GM12878 (cell line): ENCODE measurements at regions not wholly inside any gene's neighbourhood (a gene's known extent, or its start where the extent isn't known, plus 50 kb on each side); places are given as distances from the start of the nearest gene placed in this dataset.

ENCODE experiments used
- ATAC-seq: fragments of 200-7000 bp; cut with Tn5 transposase; 3 replicates; pipeline ENCODE4 v1.9.1; 2020; ENCODE audit warnings: mild to moderate bottlenecking, moderate library complexity
- BruUV-seq: library from RNA; stranded (reverse); fragments of 400-500 nt; replicated peaks from 2 replicates; lab custom pipeline; 2021; lab: Mats Ljungman, UMichigan
- CTCF ChIA-PET: fragments of 300-600 bp; sonication (Branson Sonifier 250); formaldehyde crosslinking; extraction: SDS; loops from one replicate; lab custom pipeline; 2021; ENCODE audit warnings: inconsistent platforms; lab: Yijun Ruan, JAX
- POLR2A ChIA-PET: fragments of 350-600 bp; formaldehyde crosslinking; extraction: SDS; loops from one replicate; lab custom pipeline; 2021; ENCODE audit warnings: inconsistent platforms; lab: Charles Lee
- RAD21 ChIA-PET: fragments of 300-600 bp; sonication (Branson Sonifier 250); formaldehyde crosslinking; loops from one replicate; lab custom pipeline; 2023; ENCODE audit warnings: antibody characterized with exemption; ENCODE audit not compliant: unreplicated experiment; lab: Charles Lee
- SMC1A ChIA-PET: fragments of 300-600 bp; sonication (Branson Sonifier 250); formaldehyde crosslinking; loops from one replicate; lab custom pipeline; 2023; ENCODE audit not compliant: unreplicated experiment, uncharacterized antibody; lab: Charles Lee
- DNase-seq: peaks from one replicate; pipeline ENCODE4 v3.0.0-alpha.2; 2011; ENCODE audit warnings: low read depth, low spot score
- FAIRE-seq: peaks from 3 replicates; lab custom pipeline; 2011; peaks lifted over from hg19 to GRCh38; lab: Jason Lieb, UNC
- H2AFZ ChIP-seq: 2 replicates; pipeline ENCODE4 v1.6.0; 2011; ENCODE audit warnings: low read depth, low read length, control low read depth; ENCODE audit not compliant: control insufficient read depth
- H3K27ac ChIP-seq: 2 replicates; pipeline ENCODE4 v1.5.1; 2011; ENCODE audit warnings: control low read depth; ENCODE audit not compliant: control insufficient read depth, insufficient read depth
- H3K27me3 ChIP-seq, 2 experiments: replicated peaks in 1 of 2; 2 replicates each; pipeline versions ENCODE4 v1.6.0 to v1.6.1; 2011; ENCODE audit warnings: low read length in 1 of 2; ENCODE audit not compliant: control insufficient read depth in 2 of 2, insufficient read depth in 2 of 2
- H3K36me3 ChIP-seq, 2 experiments: 2 replicates each; pipeline ENCODE4 v1.5.1; 2011; ENCODE audit warnings: low read length in 1 of 2; ENCODE audit not compliant: control insufficient read depth in 2 of 2, insufficient read depth in 2 of 2
- H3K4me1 ChIP-seq: 2 replicates; pipeline ENCODE4 v1.6.1; 2011; ENCODE audit warnings: mild to moderate bottlenecking, low read length, moderate library complexity, mixed read lengths; ENCODE audit not compliant: control insufficient read depth, insufficient read depth
- H3K4me2 ChIP-seq: 2 replicates; pipeline ENCODE4 v1.6.0; 2011; ENCODE audit warnings: control low read depth; ENCODE audit not compliant: control insufficient read depth, insufficient read depth
- H3K4me3 ChIP-seq: fragments of 200-600 bp; sonication (generic); 2 replicates; pipeline ENCODE4 v1.5.1; 2016
- H3K79me2 ChIP-seq: 2 replicates; pipeline ENCODE4 v1.6.0; 2011; ENCODE audit warnings: low read length; ENCODE audit not compliant: control insufficient read depth, insufficient read depth
- H3K9ac ChIP-seq: 2 replicates; pipeline ENCODE4 v1.8.0; 2011; ENCODE audit warnings: low read length, control low read depth, mixed read lengths; ENCODE audit not compliant: control insufficient read depth, insufficient read depth
- H3K9me3 ChIP-seq: replicated peaks from 3 replicates; pipeline ENCODE4 v1.5.1; 2011; ENCODE audit warnings: mild to moderate bottlenecking, low read length; ENCODE audit not compliant: control insufficient read depth, insufficient read depth
- H4K20me1 ChIP-seq: 2 replicates; pipeline ENCODE4 v1.6.0; 2011; ENCODE audit not compliant: control insufficient read depth, insufficient read depth
- ASH2L ChIP-seq: fragments of 300-600, 200-600 bp; sonication (generic); IDR thresholded peaks from 2 replicates; pipeline ENCODE4 v1.6.1; 2017; ENCODE audit warnings: low read depth, mild to moderate bottlenecking, borderline replicate concordance
- CHD2 ChIP-seq: IDR thresholded peaks from 2 replicates; pipeline ENCODE4 v1.6.1; 2011; ENCODE audit warnings: low read depth, low read length, improper control_type of control experiment, borderline replicate concordance
- DPF2 ChIP-seq: fragments of 450-650 bp; IDR thresholded peaks from 2 replicates; pipeline ENCODE4 v1.6.1; 2017; ENCODE audit warnings: mild to moderate bottlenecking
- FOXM1 ChIP-seq: IDR thresholded peaks from 2 replicates; pipeline ENCODE4 v1.6.1; 2012; ENCODE audit warnings: low read depth, mild to moderate bottlenecking, inconsistent platforms, low read length, moderate library complexity
- GABPA ChIP-seq: IDR thresholded peaks from 2 replicates; pipeline ENCODE4 v1.6.1; 2014; ENCODE audit warnings: antibody characterized with exemption, low read depth, mild to moderate bottlenecking, inconsistent platforms
- HDAC6 ChIP-seq: fragments of 200-600 bp; sonication (generic); IDR thresholded peaks from one replicate; pipeline ENCODE4 v1.8.0; 2017; ENCODE audit warnings: antibody characterized with exemption; ENCODE audit not compliant: unreplicated experiment
- KAT2A ChIP-seq: conservative IDR thresholded peaks from 2 replicates; pipeline ENCODE4 v1.6.1; 2011; ENCODE audit warnings: low read depth, low read length; ENCODE audit not compliant: control insufficient read depth
- KLF5 ChIP-seq: fragments of 450-650 bp; IDR thresholded peaks from 2 replicates; pipeline ENCODE4 v1.6.1; 2014; ENCODE audit warnings: mild to moderate bottlenecking; ENCODE audit not compliant: partially characterized antibody
- MEF2B ChIP-seq: fragments of 450-650 bp; IDR thresholded peaks from 2 replicates; pipeline ENCODE4 v1.6.1; 2018; ENCODE audit warnings: mild to moderate bottlenecking, moderate library complexity; ENCODE audit not compliant: partially characterized antibody, poor library complexity, severe bottlenecking
- MYB ChIP-seq: fragments of 150-350 bp; IDR thresholded peaks from 2 replicates; pipeline ENCODE4 v1.6.1; 2014; ENCODE audit warnings: mild to moderate bottlenecking, low read depth, low read length, borderline replicate concordance
- PAX5 ChIP-seq: IDR thresholded peaks from 2 replicates; pipeline ENCODE4 v1.6.1; 2011; ENCODE audit warnings: low read depth, low read length, borderline replicate concordance
- POLR2A ChIP-seq: IDR thresholded peaks from 2 replicates; pipeline ENCODE4 v1.6.1; 2011; ENCODE audit warnings: low read depth, mild to moderate bottlenecking, low read length
- POLR2AphosphoS2 ChIP-seq: IDR thresholded peaks from 2 replicates; pipeline ENCODE4 v1.6.1; 2011; ENCODE audit warnings: low read depth, mild to moderate bottlenecking, low read length, improper control_type of control experiment, moderate library complexity
- RAD51 ChIP-seq: fragments of 450-650 bp; IDR thresholded peaks from 2 replicates; pipeline ENCODE4 v1.6.1; 2016; ENCODE audit warnings: moderate library complexity, mild to moderate bottlenecking, inconsistent platforms
- RB1 ChIP-seq: fragments of 450-650 bp; formaldehyde crosslinking; IDR thresholded peaks from 2 replicates; pipeline ENCODE4 v1.6.1; 2017; ENCODE audit warnings: mild to moderate bottlenecking, borderline replicate concordance
- RUNX3 ChIP-seq: IDR thresholded peaks from 2 replicates; pipeline ENCODE4 v1.6.1; 2012; ENCODE audit warnings: low read length, inconsistent platforms
- STAT1 ChIP-seq: fragments of 450-650 bp; conservative IDR thresholded peaks from 2 replicates; pipeline ENCODE4 v1.6.1; 2014; ENCODE audit warnings: antibody characterized with exemption, mild to moderate bottlenecking
- TARDBP ChIP-seq: IDR thresholded peaks from 2 replicates; pipeline ENCODE4 v1.6.1; 2016; ENCODE audit warnings: borderline replicate concordance
- WGBS: methylation state at CpG from one replicate; pipeline ENCODE4 v1.1.6; 2016; ENCODE audit warnings: low lambda C conversion rate; ENCODE audit not compliant: insufficient replicate concordance, insufficient coverage; ENCODE audit errors: missing lambda C conversion rate; 5-methylcytosine and 5-hydroxymethylcytosine counted together
- in situ Hi-C: fragments of 300-500 bp; cut with MboI; formaldehyde crosslinking; loops from 9 replicates; pipeline ENCODE4 v1.14.3; 2018; ENCODE audit warnings: mixed read lengths
- intact Hi-C: fragments of 100-400 bp; cut with micrococcal nuclease; formaldehyde crosslinking; loops from one replicate; pipeline ENCODE4 v1.14.2; 2022; ENCODE audit not compliant: unreplicated experiment

- intact Hi-C loops (no loop called here), in situ Hi-C loops (no loop called here)
- Histone ChIP-seq H3K4me3 (no peak overlapping the region), H3K4me2 (no peak overlapping the region), H2AFZ (no peak overlapping the region), H3K27ac (no peak overlapping the region), H3K9ac (no peak overlapping the region), H3K9me3 (no peaks in the 10 kb centered on the region), H3K27me3 (no peaks in the 10 kb centered on the region; a peak in 2 of 4 replicates), H3K79me2 (no peaks in the 10 kb centered on the region), H4K20me1 (no peaks in the 10 kb centered on the region), H3K4me1 (no peaks in the 10 kb centered on the region), H3K36me3 (no peaks in the 10 kb centered on the region)
- 23% methylated on average over 5 of the region's 5 CpGs for WGBS
- no peak for DNase-seq
- FAIRE-seq = no peak
- no peak for ATAC-seq
- CTCF ChIA-PET = interaction anchor here (0.7 kb wide), 1 partner anchor 1358 kb away, joined by 3 read pairs; no protein-coding TSS in a partner anchor
- RAD21 ChIA-PET = no interaction called here
- SMC1A ChIA-PET = no interaction called here
- no TSS peak for BruUV-seq
- TF ChIP-seq RB1 = no peak
- TF ChIP-seq MEF2B = no peak
- no peak for TF ChIP-seq MYB
- TF ChIP-seq ASH2L = no peak
- TF ChIP-seq STAT1 = no peak
- TF ChIP-seq HDAC6 = no peak
- no peak for TF ChIP-seq RUNX3
- TF ChIP-seq POLR2A = no peak
- no peak for TF ChIP-seq DPF2
- no peak for TF ChIP-seq TARDBP
- TF ChIP-seq GABPA = no peak
- TF ChIP-seq KLF5 = no peak
- TF ChIP-seq RAD51 = no peak
- TF ChIP-seq FOXM1 = no peak
- no peak for TF ChIP-seq KAT2A
- TF ChIP-seq POLR2AphosphoS2 = no peak
- TF ChIP-seq CHD2 = no peak
- TF ChIP-seq PAX5 = no peak
- POLR2A ChIA-PET = no interaction called here
These were observed 144.2 kb upstream of the COL5A1 start for GRCh38 chr9:134497283-134497860.
